DOHH2 (cell line): ENCODE measurements at regions not wholly inside any gene's neighbourhood (a gene's known extent, or its start where the extent isn't known, plus 50 kb on each side); places are given as distances from the start of the nearest gene placed in this dataset.
"Not testable (repeated sequence)": the region's sequence is repeated elsewhere in the genome, so short reads cannot be mapped to it uniquely, and the experiment has no call there.

Source experiments
- H3F3A ChIP-seq: fragments of 200-600 bp; sonication (generic), shearing (Covaris generic); 2 replicates; pipeline ENCODE4 v1.6.0; 2016; ENCODE audit warnings: antibody characterized with exemption, mild to moderate bottlenecking; ENCODE audit not compliant: control insufficient read depth, insufficient read depth
- H3K27ac ChIP-seq: fragments of 200-600 bp; sonication (generic); 2 replicates; pipeline ENCODE4 v1.5.1; 2014; ENCODE audit warnings: low read depth, mild to moderate bottlenecking, low read length, moderate library complexity
- H3K27me3 ChIP-seq: fragments of 200-600 bp; sonication (generic); 2 replicates; pipeline ENCODE4 v1.6.1; 2014; ENCODE audit warnings: mild to moderate bottlenecking, low read length, mixed read lengths; ENCODE audit not compliant: control insufficient read depth
- H3K36me3 ChIP-seq: fragments of 200-600 bp; sonication (generic); 2 replicates; pipeline ENCODE4 v1.6.1; 2014; ENCODE audit warnings: mild to moderate bottlenecking, low read length, moderate library complexity, mixed read lengths; ENCODE audit not compliant: control insufficient read depth
- H3K4me1 ChIP-seq: fragments of 200-600 bp; sonication (generic); 2 replicates; pipeline ENCODE4 v1.6.1; 2014; ENCODE audit warnings: mild to moderate bottlenecking, low read length, mixed read lengths; ENCODE audit not compliant: control insufficient read depth
- H3K4me2 ChIP-seq: fragments of 200-600 bp; sonication (generic); 2 replicates; pipeline ENCODE4 v1.6.0; 2014; ENCODE audit warnings: mild to moderate bottlenecking, low read length, moderate library complexity
- H3K4me3 ChIP-seq: fragments of 200-600 bp; sonication (generic); 2 replicates; pipeline ENCODE4 v1.5.1; 2014; ENCODE audit warnings: mild to moderate bottlenecking, low read length, mixed read lengths
- H3K79me2 ChIP-seq: fragments of 200-600 bp; sonication (generic); 2 replicates; pipeline ENCODE4 v1.6.1; 2014; ENCODE audit warnings: mild to moderate bottlenecking, low read length, mixed read lengths; ENCODE audit not compliant: control insufficient read depth
- H3K9me2 ChIP-seq: fragments of 200-600 bp; sonication (generic); replicated peaks from 2 replicates; pipeline ENCODE4 v1.6.1; 2014; ENCODE audit warnings: mild to moderate bottlenecking, low read length, mixed read lengths; ENCODE audit not compliant: control insufficient read depth
- H3K9me3 ChIP-seq: fragments of 200-600 bp; sonication (generic); 2 replicates; pipeline ENCODE4 v1.6.1; 2014; ENCODE audit warnings: antibody characterized with exemption, low read length, mixed read lengths; ENCODE audit not compliant: control insufficient read depth, insufficient read depth
- H4K20me1 ChIP-seq: fragments of 200-600 bp; sonication (generic); 2 replicates; pipeline ENCODE4 v1.6.0; 2014; ENCODE audit warnings: low read depth, mild to moderate bottlenecking, antibody characterized with exemption, low read length, moderate library complexity; ENCODE audit not compliant: control insufficient read depth, insufficient read depth
- EZH2phosphoT487 ChIP-seq: fragments of 200-600 bp; sonication (generic); IDR thresholded peaks from 2 replicates; pipeline ENCODE4 v1.6.1; 2017; ENCODE audit warnings: borderline replicate concordance, mild to moderate bottlenecking, antibody characterized with exemption, low read length, moderate library complexity, mixed read lengths
- TF ChIP-seq, protein P1 (sequence below): fragments of 200-600 bp; sonication (generic); IDR thresholded peaks from one replicate; pipeline ENCODE4 v1.5.1; 2014; ENCODE audit warnings: antibody characterized with exemption, mild to moderate bottlenecking, low read depth, low read length; ENCODE audit not compliant: poor library complexity, severe bottlenecking

DNA sequence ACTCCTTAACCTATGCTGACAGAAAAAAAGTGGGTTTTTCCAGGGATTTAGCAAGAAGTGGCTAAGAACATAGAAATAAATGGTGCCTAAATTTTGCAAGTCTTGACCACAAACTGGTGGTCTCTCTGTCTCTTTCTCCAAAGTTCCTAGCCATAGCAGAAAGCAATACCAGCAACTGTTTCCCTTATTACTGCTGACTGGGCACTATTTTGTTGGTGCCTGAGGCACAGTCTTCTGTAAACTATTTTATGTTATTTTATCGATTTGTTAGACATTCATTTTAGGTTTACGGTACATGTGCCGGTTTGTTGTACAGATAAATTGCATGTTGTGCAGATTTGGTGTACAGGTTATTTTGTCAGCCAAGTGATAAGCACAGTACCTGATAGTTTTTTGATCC lies 234.6 kb upstream of the TECRL start:
- H3K4me3 ChIP-seq, result no peak overlapping the region
- H3K4me1 ChIP-seq, result no peaks in the 10 kb centered on the region
- no peaks in the 10 kb centered on the region for H3K9me2 ChIP-seq
- H4K20me1 ChIP-seq, result no peaks in the 10 kb centered on the region
- H3K79me2 ChIP-seq, result no peaks in the 10 kb centered on the region
- no peaks in the 10 kb centered on the region for H3K9me3 ChIP-seq
- TF ChIP-seq, protein P1, sequence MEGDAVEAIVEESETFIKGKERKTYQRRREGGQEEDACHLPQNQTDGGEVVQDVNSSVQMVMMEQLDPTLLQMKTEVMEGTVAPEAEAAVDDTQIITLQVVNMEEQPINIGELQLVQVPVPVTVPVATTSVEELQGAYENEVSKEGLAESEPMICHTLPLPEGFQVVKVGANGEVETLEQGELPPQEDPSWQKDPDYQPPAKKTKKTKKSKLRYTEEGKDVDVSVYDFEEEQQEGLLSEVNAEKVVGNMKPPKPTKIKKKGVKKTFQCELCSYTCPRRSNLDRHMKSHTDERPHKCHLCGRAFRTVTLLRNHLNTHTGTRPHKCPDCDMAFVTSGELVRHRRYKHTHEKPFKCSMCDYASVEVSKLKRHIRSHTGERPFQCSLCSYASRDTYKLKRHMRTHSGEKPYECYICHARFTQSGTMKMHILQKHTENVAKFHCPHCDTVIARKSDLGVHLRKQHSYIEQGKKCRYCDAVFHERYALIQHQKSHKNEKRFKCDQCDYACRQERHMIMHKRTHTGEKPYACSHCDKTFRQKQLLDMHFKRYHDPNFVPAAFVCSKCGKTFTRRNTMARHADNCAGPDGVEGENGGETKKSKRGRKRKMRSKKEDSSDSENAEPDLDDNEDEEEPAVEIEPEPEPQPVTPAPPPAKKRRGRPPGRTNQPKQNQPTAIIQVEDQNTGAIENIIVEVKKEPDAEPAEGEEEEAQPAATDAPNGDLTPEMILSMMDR, result no peak
- TF ChIP-seq EZH2phosphoT487, result no peak
- no peaks in the 10 kb centered on the region for H3K27me3 ChIP-seq
- no peaks in the 10 kb centered on the region for H3K36me3 ChIP-seq
- H3K27ac ChIP-seq, result no peak overlapping the region
- no peak overlapping the region for H3K4me2 ChIP-seq
- H3F3A ChIP-seq, result no peaks in the 10 kb centered on the region

DNA sequence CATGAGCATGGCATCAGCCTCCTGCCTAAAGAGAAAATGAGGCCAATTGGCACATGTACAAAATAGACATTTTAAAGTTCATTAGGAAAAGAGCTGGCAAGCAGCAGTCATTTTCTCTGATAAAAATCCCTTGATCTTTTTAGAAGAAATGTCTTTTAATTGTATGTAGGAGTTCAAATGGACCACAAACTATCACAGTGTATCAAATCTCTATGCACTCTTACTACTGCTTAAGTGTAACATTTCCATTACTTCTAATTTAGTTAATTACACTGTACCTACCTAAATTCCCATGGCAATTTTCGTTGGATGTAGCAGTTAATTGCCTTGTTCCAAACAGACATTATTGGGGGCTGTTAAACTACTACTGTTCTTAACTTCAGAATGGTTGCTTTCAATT lies 233.7 kb upstream of the TECRL start:
- Histone ChIP-seq H3K79me2 (no peaks in the 10 kb centered on the region), H3K9me3 (no peaks in the 10 kb centered on the region), H4K20me1 (no peaks in the 10 kb centered on the region), H3K9me2 (no peaks in the 10 kb centered on the region), H3K27ac (no peak overlapping the region), H3K4me3 (no peak overlapping the region), H3F3A (no peaks in the 10 kb centered on the region), H3K4me2 (no peak overlapping the region), H3K27me3 (no peaks in the 10 kb centered on the region), H3K36me3 (no peaks in the 10 kb centered on the region), H3K4me1 (no peaks in the 10 kb centered on the region)
- TF ChIP-seq EZH2phosphoT487, result no peak
- TF ChIP-seq, protein P1, result no peak

- H3K4me1 ChIP-seq, H3K4me3 ChIP-seq, H3K79me2 ChIP-seq, H3K27me3 ChIP-seq, H3K9me3 ChIP-seq, H3K9me2 ChIP-seq, H3K36me3 ChIP-seq, H3K27ac ChIP-seq, H4K20me1 ChIP-seq, H3F3A ChIP-seq, H3K4me2 ChIP-seq: not testable (repeated sequence)
These were observed 231.2 kb upstream of the TECRL start for GRCh38 chr4:64640402-64640801.

GRCh38 chr4:64625438-64625837 lies 216.2 kb upstream of the TECRL start:
- no peak overlapping the region for H3K27ac ChIP-seq
- no peaks in the 10 kb centered on the region for H4K20me1 ChIP-seq
- no peak overlapping the region for H3K4me3 ChIP-seq
- H3K36me3 ChIP-seq, result no peaks in the 10 kb centered on the region
- H3K4me2 ChIP-seq, result no peak overlapping the region
- TF ChIP-seq EZH2phosphoT487, result no peak
- TF ChIP-seq, protein P1, result no peak
- no peaks in the 10 kb centered on the region for H3K4me1 ChIP-seq
- no peaks in the 10 kb centered on the region for H3K27me3 ChIP-seq
- no peaks in the 10 kb centered on the region for H3K9me2 ChIP-seq
- H3F3A ChIP-seq, result no peaks in the 10 kb centered on the region
- no peaks in the 10 kb centered on the region for H3K79me2 ChIP-seq
- H3K9me3 ChIP-seq, result no peaks in the 10 kb centered on the region
